ENCODE measurements at regions not wholly inside any gene's neighbourhood (a gene's known extent, or its start where the extent isn't known, plus 50 kb on each side); places are given as distances from the start of the nearest gene placed in this dataset.

DNA sequence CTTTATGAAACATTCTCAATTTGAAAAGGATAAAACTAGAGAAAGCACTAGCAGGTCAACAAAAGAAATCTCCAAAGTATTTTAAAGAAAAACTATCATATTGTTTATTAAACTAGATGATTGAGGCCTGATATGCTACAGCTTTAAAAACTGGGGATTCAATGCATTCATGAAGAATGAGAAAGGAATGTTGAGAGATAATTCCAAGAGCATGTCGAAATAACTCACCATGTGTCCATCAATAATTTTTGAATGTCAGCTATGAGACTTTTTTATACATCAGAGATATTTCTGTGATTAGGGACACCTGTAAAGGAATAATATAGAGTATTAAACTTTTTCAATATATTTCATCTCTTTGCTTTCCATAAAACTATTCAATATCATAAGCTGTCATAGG is 376.9 kb upstream of the REG3G start:
- no peak for DNase-seq (ENCODE audit: low spot score)
- no peak overlapping the region for H3K27ac ChIP-seq
- TF ChIP-seq, protein P1, sequence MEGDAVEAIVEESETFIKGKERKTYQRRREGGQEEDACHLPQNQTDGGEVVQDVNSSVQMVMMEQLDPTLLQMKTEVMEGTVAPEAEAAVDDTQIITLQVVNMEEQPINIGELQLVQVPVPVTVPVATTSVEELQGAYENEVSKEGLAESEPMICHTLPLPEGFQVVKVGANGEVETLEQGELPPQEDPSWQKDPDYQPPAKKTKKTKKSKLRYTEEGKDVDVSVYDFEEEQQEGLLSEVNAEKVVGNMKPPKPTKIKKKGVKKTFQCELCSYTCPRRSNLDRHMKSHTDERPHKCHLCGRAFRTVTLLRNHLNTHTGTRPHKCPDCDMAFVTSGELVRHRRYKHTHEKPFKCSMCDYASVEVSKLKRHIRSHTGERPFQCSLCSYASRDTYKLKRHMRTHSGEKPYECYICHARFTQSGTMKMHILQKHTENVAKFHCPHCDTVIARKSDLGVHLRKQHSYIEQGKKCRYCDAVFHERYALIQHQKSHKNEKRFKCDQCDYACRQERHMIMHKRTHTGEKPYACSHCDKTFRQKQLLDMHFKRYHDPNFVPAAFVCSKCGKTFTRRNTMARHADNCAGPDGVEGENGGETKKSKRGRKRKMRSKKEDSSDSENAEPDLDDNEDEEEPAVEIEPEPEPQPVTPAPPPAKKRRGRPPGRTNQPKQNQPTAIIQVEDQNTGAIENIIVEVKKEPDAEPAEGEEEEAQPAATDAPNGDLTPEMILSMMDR (conservative IDR thresholded peaks at IDR 0.05; ENCODE audit: low read depth) = no peak
- ChIA-PET CTCF (no interaction called here), POLR2A (ENCODE audit: low non-redundant PET) (no interaction called here)

DNA sequence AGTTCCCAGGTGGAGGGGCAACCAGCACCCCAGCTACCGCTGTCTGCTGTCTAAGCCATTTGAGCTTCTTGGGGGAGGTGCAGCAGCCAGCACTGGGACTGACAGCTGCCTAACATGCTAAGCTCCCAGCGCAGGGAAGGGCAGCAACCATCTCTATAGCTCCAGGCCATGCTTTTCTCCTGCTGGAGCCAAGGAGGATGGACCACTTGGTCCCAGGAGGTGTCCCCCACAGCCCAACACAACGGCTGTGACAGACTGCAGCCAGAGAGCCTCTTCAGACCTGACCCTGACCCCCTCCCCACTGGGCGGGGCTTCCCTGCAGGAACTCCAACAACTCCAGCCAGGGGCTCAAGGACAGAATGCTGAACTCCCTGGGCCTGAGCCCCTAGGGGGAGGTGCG is 370.6 kb upstream of the REG3G start:
- no peak for DNase-seq (ENCODE audit: low spot score)
- POLR2A ChIA-PET (ENCODE audit: low non-redundant PET) = no interaction called here
- TF ChIP-seq, protein P1 (conservative IDR thresholded peaks at IDR 0.05; ENCODE audit: low read depth) = no peak
- H3K27ac ChIP-seq = no peak overlapping the region
- CTCF ChIA-PET = interaction anchor here (1.1 kb wide), 1 partner anchor 73 kb away, joined by 3 read pairs; no protein-coding TSS in a partner anchor

- TF ChIP-seq, protein P1 (conservative IDR thresholded peaks at IDR 0.05; ENCODE audit: low read depth) = no peak
- ChIA-PET POLR2A (ENCODE audit: low non-redundant PET) (no interaction called here), CTCF (interaction anchor here (0.6 to 0.8 kb wide), 3 partner anchors 178 to 775 kb away, joined by 3 to 5 read pairs (median 4); no protein-coding TSS in a partner anchor)
- no peak for DNase-seq (ENCODE audit: low spot score)
- no peak overlapping the region for H3K27ac ChIP-seq
Measured at GRCh38 chr2:78676921-78677696, 348.4 kb upstream of the REG3G start.

DNA sequence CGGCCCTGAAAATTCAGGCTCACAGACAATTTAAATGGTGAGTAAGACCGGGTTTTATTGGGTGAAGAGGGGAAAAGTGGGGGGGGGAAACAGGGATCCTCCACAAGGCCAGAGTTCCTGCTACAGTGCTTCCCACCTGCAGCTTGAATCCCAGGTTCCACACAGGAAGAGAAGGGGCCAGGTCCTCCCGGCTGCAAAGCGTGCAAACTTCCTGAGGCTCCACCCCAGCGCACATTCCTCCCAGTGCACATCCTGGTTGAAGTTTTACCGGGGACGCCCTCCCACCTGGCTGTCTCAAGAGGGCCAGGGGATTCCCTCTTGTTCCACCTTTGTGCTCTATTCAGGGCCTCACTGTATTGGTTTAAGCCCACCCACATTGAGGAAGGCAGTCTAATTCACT is 347.7 kb upstream of the REG3G start:
- no peak overlapping the region for H3K27ac ChIP-seq
- TF ChIP-seq, protein P1 (conservative IDR thresholded peaks at IDR 0.05; ENCODE audit: low read depth) = no peak
- ChIA-PET POLR2A (ENCODE audit: low non-redundant PET) (no interaction called here), CTCF (interaction anchor here (0.8 kb wide), 1 partner anchor 316 kb away, joined by 3 read pairs; no protein-coding TSS in a partner anchor)
- no peak for DNase-seq (ENCODE audit: low spot score)

- no peak overlapping the region for H3K27ac ChIP-seq
- TF ChIP-seq, protein P1 (conservative IDR thresholded peaks at IDR 0.05; ENCODE audit: low read depth) = no peak
- ChIA-PET POLR2A (ENCODE audit: low non-redundant PET) (no interaction called here), CTCF (no interaction called here)
- DNase-seq (ENCODE audit: low spot score) = no peak
Measured at GRCh38 chr2:78681386-78681785, 344.1 kb upstream of the REG3G start.

- H3K27ac ChIP-seq = no peak overlapping the region
- CTCF ChIA-PET = interaction anchor here (0.7 kb wide), 1 partner anchor 72 kb away, joined by 3 read pairs; no protein-coding TSS in a partner anchor
- POLR2A ChIA-PET (ENCODE audit: low non-redundant PET) = no interaction called here
- TF ChIP-seq, protein P1 (conservative IDR thresholded peaks at IDR 0.05; ENCODE audit: low read depth) = no peak
- DNase-seq (ENCODE audit: low spot score) = no peak
Measured at GRCh38 chr2:78682781-78683180, 342.7 kb upstream of the REG3G start.

All from RWPE1 (cell line).